Epithelial cell of proximal tubule (primary cell): ENCODE measurements at regions not wholly inside any gene's neighbourhood (a gene's known extent, or its start where the extent isn't known, plus 50 kb on each side); places are given as distances from the start of the nearest gene placed in this dataset.

Experiments
- DNase-seq: peaks from one replicate; pipeline ENCODE4 v3.0.0-alpha.2; 2011; ENCODE audit warnings: low read depth
- H3K4me3 ChIP-seq: 2 replicates; pipeline ENCODE4 v1.5.1; 2011; ENCODE audit warnings: low read depth, mild to moderate bottlenecking, low read length
- CTCF ChIP-seq: conservative IDR thresholded peaks from 2 replicates; pipeline ENCODE4 v1.5.1; 2012; ENCODE audit warnings: low read depth, mild to moderate bottlenecking, low read length

DNA sequence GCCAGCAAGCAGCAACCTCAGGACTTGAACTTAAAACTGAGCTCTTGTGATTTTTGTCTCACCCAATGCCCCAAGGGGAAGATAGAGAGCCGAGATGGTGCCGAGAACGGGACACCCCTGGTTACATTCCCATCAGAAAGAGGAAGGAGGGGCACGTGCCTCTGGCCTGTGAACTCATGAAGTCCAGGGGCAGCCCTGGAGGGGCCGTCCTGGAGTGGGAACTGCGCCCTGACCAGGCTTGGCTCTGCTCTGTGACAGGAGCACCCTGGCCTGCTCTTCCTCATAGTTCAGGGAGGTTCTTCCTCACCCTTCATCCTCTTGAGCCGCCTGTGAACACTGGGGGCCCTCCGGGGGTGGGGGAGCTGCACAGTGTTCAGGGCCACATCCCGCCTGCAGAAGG, 130.3 kb upstream of the FOXF1 start:
- no peak for TF ChIP-seq CTCF
- no peak overlapping the region for H3K4me3 ChIP-seq

DNA sequence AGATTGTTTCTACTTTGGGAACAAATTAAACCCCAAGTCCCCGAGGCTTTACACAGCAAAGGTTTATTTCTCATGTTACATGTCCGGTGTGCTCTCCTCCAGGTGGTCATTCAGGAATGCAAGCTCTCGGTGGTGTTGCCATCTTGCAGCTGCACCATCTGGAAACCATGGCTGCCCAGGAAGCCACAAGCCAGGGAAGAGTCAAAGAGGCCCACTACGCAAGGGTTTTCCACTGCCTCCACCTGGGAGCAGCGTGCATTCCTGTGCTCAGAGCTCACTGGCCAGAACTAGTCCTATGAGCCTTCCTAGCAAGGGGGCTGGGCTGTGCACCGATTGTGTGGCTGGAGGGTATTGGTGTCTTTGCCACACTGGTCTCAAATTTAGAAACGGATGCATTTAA, 128.8 kb upstream of the FOXF1 start:
- no peak for DNase-seq
- TF ChIP-seq CTCF = no peak
- no peak overlapping the region for H3K4me3 ChIP-seq

More for the DNA sequence above, 130.3 kb upstream of the FOXF1 start:
- no peak for DNase-seq

DNA sequence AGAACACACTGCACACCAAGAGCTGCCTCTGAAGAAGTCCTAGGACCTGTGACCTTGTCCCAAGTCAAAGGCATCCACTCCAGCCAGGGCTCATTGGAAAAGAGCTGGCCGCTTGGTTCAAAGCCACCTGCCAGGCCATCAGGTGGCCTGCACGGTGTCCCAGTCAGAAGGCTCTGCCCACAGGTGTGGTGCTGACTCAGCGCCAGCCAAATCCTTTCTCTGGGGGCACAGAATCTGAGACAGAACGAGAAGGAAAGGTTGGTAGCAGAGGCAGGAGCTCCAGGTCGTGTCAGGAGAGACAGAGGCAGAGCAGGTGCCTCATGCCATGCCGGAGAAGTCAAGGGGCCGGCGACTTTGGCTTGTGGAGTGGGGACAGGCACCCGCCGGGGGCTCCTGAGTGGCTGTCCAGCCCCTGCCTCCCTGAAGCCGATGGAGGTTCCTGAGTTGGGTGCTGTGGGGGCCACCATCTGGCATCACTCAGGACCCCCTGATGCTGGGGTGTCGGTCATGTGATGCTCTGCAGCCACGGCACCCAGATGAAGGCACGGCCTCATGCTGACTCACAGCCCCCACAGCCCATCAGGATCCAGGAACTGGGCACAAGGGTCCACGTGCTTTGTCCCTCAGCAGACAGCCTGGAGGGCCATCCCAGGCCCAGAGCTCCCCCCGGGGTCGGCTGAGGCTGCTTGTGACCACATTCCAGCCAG, 128.1 kb upstream of the FOXF1 start:
- H3K4me3 ChIP-seq = no peak overlapping the region
- no peak for DNase-seq
- TF ChIP-seq CTCF = no peak

DNA sequence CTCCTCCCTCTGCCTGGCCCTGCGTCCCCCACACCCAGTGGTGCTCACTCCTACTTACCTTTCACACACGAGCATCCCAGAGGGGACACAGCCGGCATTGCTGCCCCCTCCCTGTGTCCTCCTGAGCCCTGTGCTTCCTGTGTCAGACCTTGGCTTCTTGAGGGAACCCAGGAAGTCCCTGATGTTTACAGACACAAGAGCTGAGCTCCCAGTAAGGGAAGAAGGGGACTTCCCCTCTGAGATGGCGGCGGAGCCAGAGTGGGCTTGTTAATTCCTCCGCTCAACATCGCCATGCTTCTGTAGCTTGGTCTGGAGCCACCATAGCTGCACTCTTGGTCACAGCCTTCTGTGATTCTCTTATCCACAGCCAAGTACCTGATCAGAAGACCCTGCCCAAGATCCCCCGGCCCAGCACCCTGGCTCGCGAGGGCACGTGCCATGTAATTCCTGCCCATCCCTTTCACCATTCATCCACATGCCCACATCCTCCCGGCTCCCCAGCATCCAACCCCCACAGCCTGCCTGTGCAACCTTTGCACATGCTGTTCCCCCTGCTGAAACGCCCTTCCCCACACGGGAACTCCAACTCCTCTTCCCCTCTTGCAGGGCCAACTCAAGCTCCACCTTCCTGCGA, 127.4 kb upstream of the FOXF1 start:
- TF ChIP-seq CTCF = no peak
- no peak for DNase-seq
- no peak overlapping the region for H3K4me3 ChIP-seq

GRCh38 chr16:86383488-86384262, 126.7 kb upstream of the FOXF1 start:
- no peak for DNase-seq
- no peak for TF ChIP-seq CTCF
- no peak overlapping the region for H3K4me3 ChIP-seq

- no peak overlapping the region for H3K4me3 ChIP-seq
- no peak for DNase-seq
- TF ChIP-seq CTCF = no peak
Observed at GRCh38 chr16:86384263-86384649, 126.1 kb upstream of the FOXF1 start.
